H1 (cell line): ENCODE measurements at regions not wholly inside any gene's neighbourhood (a gene's known extent, or its start where the extent isn't known, plus 50 kb on each side); places are given as distances from the start of the nearest gene placed in this dataset.

Experiments used
- ASH2L ChIP-seq: fragments of 200-600, 300-600 bp; sonication (generic); IDR thresholded peaks from one replicate; pipeline ENCODE4 v1.7.1; 2017; ENCODE audit warnings: low read length
- BRCA1 ChIP-seq: IDR thresholded peaks from 2 replicates; pipeline ENCODE4 v1.6.1; 2012; ENCODE audit warnings: low read depth, low read length, improper control_type of control experiment
- CBX5 ChIP-seq: fragments of 300-800, 300-1000 bp; sonication (generic); IDR thresholded peaks from 2 replicates; pipeline ENCODE4 v1.7.1; 2016; ENCODE audit warnings: antibody characterized with exemption, low read length, low read depth
- CEBPB ChIP-seq: IDR thresholded peaks from 2 replicates; pipeline ENCODE4 v1.6.1; 2012; ENCODE audit warnings: low read depth, low read length
- CHD1 ChIP-seq: IDR thresholded peaks from 2 replicates; pipeline ENCODE4 v1.6.1; 2012; ENCODE audit warnings: low read depth, low read length, improper control_type of control experiment
- CHD7 ChIP-seq: fragments of 300-600 bp; sonication (generic); IDR thresholded peaks from 2 replicates; pipeline ENCODE4 v1.7.1; 2012; ENCODE audit warnings: low read length, moderate library complexity, mild to moderate bottlenecking, inconsistent platforms; ENCODE audit not compliant: insufficient replicate concordance
- EGR1 ChIP-seq: IDR thresholded peaks from 2 replicates; pipeline ENCODE4 v1.6.1; 2011; ENCODE audit warnings: low read depth, low read length, borderline replicate concordance
- EP300 ChIP-seq, 2 experiments: IDR thresholded peaks; 1 replicate in 1 of 2; 2 replicates in 1 of 2; pipeline ENCODE4 v1.6.1; 2011 to 2012; ENCODE audit warnings: low read depth in 2 of 2, low read length in 2 of 2, mild to moderate bottlenecking in 2 of 2, borderline replicate concordance in 1 of 2, inconsistent platforms in 1 of 2, moderate library complexity in 1 of 2
- GABPA ChIP-seq: IDR thresholded peaks from 2 replicates; pipeline ENCODE4 v1.6.1; 2011; ENCODE audit warnings: mild to moderate bottlenecking, low read length, moderate library complexity, borderline replicate concordance; ENCODE audit not compliant: insufficient read depth
- POLR2A ChIP-seq, 2 experiments: IDR thresholded peaks; 1 replicate in 1 of 2; 2 replicates in 1 of 2; pipeline ENCODE4 v1.6.1; 2011; ENCODE audit warnings: low read depth in 2 of 2, low read length in 2 of 2, mild to moderate bottlenecking in 2 of 2; ENCODE audit errors: control extremely low read depth in 1 of 2
- POLR2AphosphoS5 ChIP-seq: IDR thresholded peaks from 2 replicates; pipeline ENCODE4 v1.6.1; 2011; ENCODE audit warnings: low read depth, low read length
- POU5F1 ChIP-seq: IDR thresholded peaks from 2 replicates; pipeline ENCODE4 v1.6.1; 2011; ENCODE audit warnings: low read depth, mild to moderate bottlenecking, low read length, moderate library complexity
- SP2 ChIP-seq: IDR thresholded peaks from 2 replicates; pipeline ENCODE4 v1.6.1; 2012; ENCODE audit warnings: mild to moderate bottlenecking, low read length, inconsistent platforms
- SRF ChIP-seq: IDR thresholded peaks from 2 replicates; pipeline ENCODE4 v1.6.1; 2011; ENCODE audit warnings: mild to moderate bottlenecking, low read depth, low read length, moderate library complexity
- TEAD4 ChIP-seq: IDR thresholded peaks from 2 replicates; pipeline ENCODE4 v1.6.1; 2012; ENCODE audit warnings: low read depth, low read length, inconsistent platforms, mixed read lengths

- TF ChIP-seq CHD7 (no peak), POU5F1 (no peak), POLR2AphosphoS5 (no peak), GABPA (no peak), EGR1 (no peak), ASH2L (no peak), CBX5 (no peak), CEBPB (no peak), SP2 (no peak), POLR2A (IDR thresholded peaks at IDR 0.05; ENCODE audit: control extremely low read depth in 1 of 2, low read depth in 2 of 2, low read length in 2 of 2) (no peak), CHD1 (no peak), BRCA1 (no peak), SRF (no peak), TEAD4 (no peak), EP300 (IDR thresholded peaks at IDR 0.05; ENCODE audit: borderline replicate concordance in 1 of 2, low read depth in 2 of 2, low read length in 2 of 2) (no peak)
- TF ChIP-seq, all 59 proteins: peak for 0
Measured at GRCh38 chr1:213714645-213715044, 273.1 kb upstream of the PROX1 start (continued).
